ENCODE measurements at regions not wholly inside any gene's neighbourhood (a gene's known extent, or its start where the extent isn't known, plus 50 kb on each side); places are given as distances from the start of the nearest gene placed in this dataset.

- TF ChIP-seq POLR2AphosphoS5 (IDR thresholded peaks at IDR 0.05): no peak
- no peak for TF ChIP-seq EP300 (IDR thresholded peaks at IDR 0.05)
- no peak for TF ChIP-seq CTCF (IDR thresholded peaks at IDR 0.05)
- no peak for TF ChIP-seq POLR2A (IDR thresholded peaks at IDR 0.05)
- Histone ChIP-seq H3K27me3 (no peaks in the 10 kb centered on the region), H3K9me3 (no peaks in the 10 kb centered on the region), H3K27ac (no peak overlapping the region), H3K4me1 (no peaks in the 10 kb centered on the region), H3K4me3 (no peak overlapping the region), H3K36me3 (no peaks in the 10 kb centered on the region)
- 27% methylated on average over 2 of the region's 2 CpGs for WGBS
- DNase-seq (ENCODE audit: low spot score in 2 of 2): no peak
These were observed 1186.7 kb upstream of the EPHA6 start for GRCh38 chr3:95627697-95628096.

DNA sequence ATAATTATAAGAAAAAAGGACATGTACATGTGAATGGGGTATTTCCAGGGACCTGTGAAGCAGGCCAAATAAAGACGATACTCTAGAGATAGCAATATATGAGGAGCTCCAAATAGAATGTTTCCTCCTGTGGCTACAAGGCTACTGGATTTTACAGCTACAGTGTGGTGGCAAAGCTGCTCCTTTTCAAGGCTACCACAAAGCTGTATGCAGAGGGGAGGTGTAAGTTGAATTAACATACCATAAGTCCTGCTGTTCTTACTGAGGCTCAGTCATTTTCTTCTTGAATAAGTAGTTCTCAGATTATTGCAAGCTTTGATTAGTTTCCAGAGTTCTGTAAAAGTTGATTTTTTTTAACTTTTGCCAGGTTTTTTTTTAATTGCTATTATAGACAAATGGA, 1184.6 kb upstream of the EPHA6 start:
- TF ChIP-seq EP300 (IDR thresholded peaks at IDR 0.05) (no peak), CTCF (IDR thresholded peaks at IDR 0.05) (no peak), POLR2AphosphoS5 (IDR thresholded peaks at IDR 0.05) (no peak), POLR2A (IDR thresholded peaks at IDR 0.05) (no peak)
- Histone ChIP-seq H3K27ac (no peak overlapping the region), H3K4me1 (no peaks in the 10 kb centered on the region), H3K27me3 (no peaks in the 10 kb centered on the region), H3K9me3 (no peaks in the 10 kb centered on the region), H3K4me3 (no peak overlapping the region), H3K36me3 (no peaks in the 10 kb centered on the region)
- 56% methylated on average over 1 of the region's 1 CpG for WGBS
- no peak for DNase-seq (ENCODE audit: low spot score in 2 of 2)

DNA sequence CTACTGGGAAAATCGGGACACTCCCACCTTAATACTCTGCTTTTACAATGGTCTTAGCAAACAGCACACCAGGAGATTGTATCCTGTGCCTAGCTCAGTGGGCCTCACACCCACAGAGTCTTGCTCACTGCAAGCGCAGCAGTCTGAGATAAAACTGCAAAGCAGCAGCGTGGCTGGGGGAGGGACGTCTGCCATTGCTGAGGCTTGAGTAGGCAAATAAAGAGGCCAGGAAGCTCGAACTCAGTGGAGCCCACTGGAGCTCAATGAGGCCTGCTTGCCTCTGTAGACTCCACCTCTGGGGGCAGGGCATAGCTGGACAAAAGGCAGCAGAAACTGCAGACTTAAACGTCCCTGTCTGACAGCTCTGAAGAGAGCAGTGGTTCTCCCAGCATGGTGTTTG, 1169.1 kb upstream of the EPHA6 start:
- no peak for DNase-seq (ENCODE audit: low spot score in 2 of 2)
- no peaks in the 10 kb centered on the region for H3K36me3 ChIP-seq
- H3K4me3 ChIP-seq: no peak overlapping the region
- no peaks in the 10 kb centered on the region for H3K9me3 ChIP-seq
- 85% methylated on average over 6 of the region's 6 CpGs for WGBS
- TF ChIP-seq EP300 (IDR thresholded peaks at IDR 0.05): no peak
- no peak for TF ChIP-seq CTCF (IDR thresholded peaks at IDR 0.05)
- TF ChIP-seq POLR2A (IDR thresholded peaks at IDR 0.05): no peak
- no peak for TF ChIP-seq POLR2AphosphoS5 (IDR thresholded peaks at IDR 0.05)
- H3K27ac ChIP-seq: no peak overlapping the region
- no peaks in the 10 kb centered on the region for H3K4me1 ChIP-seq
- no peaks in the 10 kb centered on the region for H3K27me3 ChIP-seq

GRCh38 chr3:95654570-95655362, 1159.6 kb upstream of the EPHA6 start:
- no peak overlapping the region for H3K27ac ChIP-seq
- DNase-seq (ENCODE audit: low spot score in 2 of 2): no peak
- H3K36me3 ChIP-seq: no peaks in the 10 kb centered on the region
- no peak overlapping the region for H3K4me3 ChIP-seq
- TF ChIP-seq POLR2A (IDR thresholded peaks at IDR 0.05) (no peak), POLR2AphosphoS5 (IDR thresholded peaks at IDR 0.05) (no peak), EP300 (IDR thresholded peaks at IDR 0.05) (no peak), CTCF (IDR thresholded peaks at IDR 0.05) (no peak)
- 83% methylated on average over 13 of the region's 13 CpGs for WGBS
- no peaks in the 10 kb centered on the region for H3K4me1 ChIP-seq
- H3K9me3 ChIP-seq: peaks cover 4% of the 10 kb centered on the region
- no peaks in the 10 kb centered on the region for H3K27me3 ChIP-seq

- 94% methylated on average over 12 of the region's 12 CpGs for WGBS
- Histone ChIP-seq H3K9me3 (peaks cover 4% of the 10 kb centered on the region), H3K36me3 (no peaks in the 10 kb centered on the region), H3K27ac (no peak overlapping the region), H3K4me3 (no peak overlapping the region), H3K27me3 (no peaks in the 10 kb centered on the region), H3K4me1 (no peaks in the 10 kb centered on the region)
- DNase-seq (ENCODE audit: low spot score in 2 of 2): no peak
- TF ChIP-seq POLR2AphosphoS5 (IDR thresholded peaks at IDR 0.05) (no peak), POLR2A (IDR thresholded peaks at IDR 0.05) (no peak), CTCF (IDR thresholded peaks at IDR 0.05) (no peak), EP300 (IDR thresholded peaks at IDR 0.05) (no peak)
These were observed 1158.9 kb upstream of the EPHA6 start for GRCh38 chr3:95655363-95655986.
